ENCODE measurements at regions not wholly inside any gene's neighbourhood (a gene's known extent, or its start where the extent isn't known, plus 50 kb on each side); places are given as distances from the start of the nearest gene placed in this dataset.

DNA sequence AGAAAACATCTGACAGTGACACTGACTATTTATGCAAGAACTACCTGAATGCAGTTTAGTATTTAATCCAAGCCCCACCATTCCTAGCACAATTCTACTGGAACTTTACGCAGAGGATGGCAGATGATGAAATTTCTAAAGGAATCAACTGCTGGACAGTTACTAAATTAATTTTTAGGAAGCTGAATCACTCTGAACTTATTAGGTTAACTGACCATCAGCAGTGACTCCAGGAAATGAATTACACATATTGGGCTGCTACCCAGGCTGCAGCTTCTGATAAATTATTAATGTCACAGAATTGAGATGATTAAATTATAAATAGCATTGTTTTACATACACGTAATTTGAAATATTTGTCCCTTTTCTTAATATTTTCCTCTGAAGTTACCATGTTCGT lies 250.8 kb downstream of the TMEM182 start:
- TF ChIP-seq MAX (IDR thresholded peaks at IDR 0.05) (no peak), FOXM1 (IDR thresholded peaks at IDR 0.05; ENCODE audit: borderline replicate concordance, low read depth) (no peak), RAD21 (IDR thresholded peaks at IDR 0.05; ENCODE audit: low read depth) (no peak), CEBPB (IDR thresholded peaks at IDR 0.05) (no peak), REST (IDR thresholded peaks at IDR 0.05; ENCODE audit: low read depth) (no peak), YY1 (IDR thresholded peaks at IDR 0.05; ENCODE audit: low read depth) (no peak), TCF12 (IDR thresholded peaks at IDR 0.05; ENCODE audit: low read depth) (no peak), EGR1 (IDR thresholded peaks at IDR 0.05) (no peak), NFIC (IDR thresholded peaks at IDR 0.05) (no peak), TAF1 (IDR thresholded peaks at IDR 0.05; ENCODE audit: low read depth) (no peak), EP300 (IDR thresholded peaks at IDR 0.05; ENCODE audit: borderline replicate concordance) (no peak), CREB1 (IDR thresholded peaks at IDR 0.05; ENCODE audit: low read depth) (no peak), TEAD4 (IDR thresholded peaks at IDR 0.05) (no peak)
- TF ChIP-seq, protein P1, sequence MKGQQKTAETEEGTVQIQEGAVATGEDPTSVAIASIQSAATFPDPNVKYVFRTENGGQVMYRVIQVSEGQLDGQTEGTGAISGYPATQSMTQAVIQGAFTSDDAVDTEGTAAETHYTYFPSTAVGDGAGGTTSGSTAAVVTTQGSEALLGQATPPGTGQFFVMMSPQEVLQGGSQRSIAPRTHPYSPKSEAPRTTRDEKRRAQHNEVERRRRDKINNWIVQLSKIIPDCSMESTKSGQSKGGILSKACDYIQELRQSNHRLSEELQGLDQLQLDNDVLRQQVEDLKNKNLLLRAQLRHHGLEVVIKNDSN (IDR thresholded peaks at IDR 0.05) = no peak
